HG03460 (cell line): ENCODE measurements at regions not wholly inside any gene's neighbourhood (a gene's known extent, or its start where the extent isn't known, plus 50 kb on each side); places are given as distances from the start of the nearest gene placed in this dataset.
"Not testable (repeated sequence)": the region's sequence is repeated elsewhere in the genome, so short reads cannot be mapped to it uniquely, and the experiment has no call there.

Source experiments
- ATAC-seq: cut with Tn5 transposase; IDR thresholded peaks from one replicate; pipeline ENCODE4 v1.9.1; 2021; ENCODE audit not compliant: unreplicated experiment

DNA sequence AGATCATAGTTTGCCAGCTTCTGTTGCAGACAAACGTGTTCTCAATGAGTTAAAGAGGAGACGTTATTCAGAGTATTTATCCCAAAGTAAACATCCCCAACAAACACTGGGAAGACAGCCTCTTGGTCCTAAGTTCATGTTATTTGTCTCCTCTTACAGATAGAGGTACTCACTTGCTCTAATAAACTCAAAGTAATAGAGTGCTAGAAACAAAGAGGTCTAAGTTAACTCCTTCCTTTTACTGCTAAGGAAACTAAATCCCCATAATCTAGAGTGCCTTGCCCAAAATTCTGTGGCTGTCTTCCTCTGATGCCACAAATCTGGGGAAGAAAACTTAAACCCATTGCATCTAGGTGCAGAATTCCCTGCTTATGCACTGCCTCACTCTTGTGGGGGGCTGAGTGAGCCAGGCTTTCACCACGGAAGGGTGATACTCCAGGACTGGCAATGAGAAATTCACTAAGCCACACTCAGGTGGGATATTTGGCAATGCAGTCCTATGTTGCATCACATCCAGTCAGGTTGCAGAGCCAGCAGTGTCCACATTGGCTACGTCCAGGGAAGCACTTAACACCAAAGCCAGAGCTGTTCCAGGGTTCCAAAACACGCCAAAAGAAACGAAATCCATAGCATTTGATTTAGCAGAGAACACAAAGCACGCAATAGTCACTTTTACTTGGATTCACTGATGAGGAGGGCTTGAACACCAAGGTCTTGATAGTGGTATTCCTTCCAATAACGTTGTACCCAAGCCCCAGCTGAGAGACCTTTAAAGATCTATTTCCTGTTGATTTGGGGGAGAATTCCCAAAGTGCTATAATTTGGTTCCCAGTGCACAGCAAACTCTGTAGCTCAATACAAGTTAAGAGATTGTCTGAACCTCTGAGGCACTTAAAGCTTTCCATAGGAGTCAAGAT, 81.0 kb upstream of the FOXQ1 start:
- no peak for ATAC-seq

DNA sequence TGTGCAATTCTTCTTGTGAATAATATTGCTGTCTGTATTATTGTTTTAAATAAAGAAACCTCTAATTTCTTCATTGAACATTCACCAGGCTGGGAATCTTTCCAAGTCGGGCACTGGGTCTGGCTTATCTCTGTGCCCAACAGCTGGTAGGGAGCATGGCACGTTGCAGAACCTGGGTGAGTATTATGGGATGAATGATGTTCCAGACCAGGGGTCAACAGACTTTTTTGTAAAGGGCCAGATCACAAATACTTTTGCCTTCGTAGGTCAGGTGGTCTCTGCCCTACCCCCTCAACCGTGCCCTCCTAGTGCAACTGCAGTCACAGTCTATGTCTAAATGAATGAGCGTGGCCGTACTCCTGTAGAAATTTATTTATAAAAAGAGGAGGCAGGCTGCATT, 81.6 kb upstream of the FOXQ1 start:
- ATAC-seq: no peak

DNA sequence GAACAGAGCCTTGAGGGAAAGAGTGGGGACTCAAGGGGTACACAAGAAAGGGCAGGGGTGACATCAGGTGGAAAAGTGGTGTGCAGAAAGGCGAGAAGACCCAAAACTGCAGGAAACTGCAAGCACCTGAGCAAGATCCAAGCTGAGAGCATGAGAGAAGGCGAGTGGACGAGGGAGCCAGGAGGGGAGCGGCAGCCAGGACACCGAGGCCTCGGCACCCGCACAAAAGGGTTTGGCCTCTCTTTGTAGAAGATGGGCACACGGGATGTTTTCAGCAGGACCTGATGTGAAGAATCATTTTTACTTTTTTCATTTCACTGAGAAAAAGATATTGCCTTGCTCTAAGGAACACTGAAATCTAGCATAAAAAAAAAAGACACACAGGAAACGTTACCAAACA, 82.1 kb upstream of the FOXQ1 start:
- ATAC-seq: no peak

DNA sequence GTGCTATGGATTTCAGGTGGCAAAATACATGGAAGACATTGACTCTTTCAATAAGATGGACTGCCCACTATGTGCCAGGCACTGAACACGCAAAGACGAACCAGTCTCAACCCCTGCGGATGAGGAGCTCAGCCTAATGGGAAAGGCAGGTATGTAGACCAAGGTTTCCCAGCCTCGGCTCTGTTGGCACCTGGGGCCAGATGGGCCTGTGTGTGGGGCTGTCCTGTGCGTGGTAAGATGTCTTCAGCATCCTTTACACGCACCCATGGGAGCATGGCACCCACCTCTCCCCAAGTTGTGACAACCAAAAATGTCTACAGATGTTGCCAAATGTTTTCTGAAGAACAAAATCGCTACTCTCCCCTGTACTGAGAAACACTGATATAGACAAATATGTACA, 82.6 kb upstream of the FOXQ1 start:
- no peak for ATAC-seq

DNA sequence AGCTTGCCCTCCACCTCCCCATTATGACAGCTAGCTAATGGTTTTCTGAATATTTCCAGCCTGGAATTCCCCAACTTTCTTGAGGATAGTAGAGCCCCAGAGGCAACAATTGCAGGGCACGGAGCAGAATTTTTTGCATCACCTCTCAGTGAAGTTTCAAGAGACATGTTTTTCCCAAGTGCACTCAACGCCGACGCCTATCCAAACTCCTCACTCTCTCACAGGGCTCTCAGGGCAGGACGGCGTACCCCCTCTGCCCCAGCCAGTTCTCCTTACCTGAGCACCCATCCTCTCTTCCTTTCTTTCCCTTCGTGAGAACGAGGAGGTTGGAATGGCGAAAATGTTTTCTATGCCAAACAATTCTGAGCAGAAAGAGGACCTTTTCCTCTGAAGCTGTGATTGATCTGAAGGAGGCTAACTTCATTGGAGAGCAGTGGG, 83.1 kb upstream of the FOXQ1 start:
- no peak for ATAC-seq

DNA sequence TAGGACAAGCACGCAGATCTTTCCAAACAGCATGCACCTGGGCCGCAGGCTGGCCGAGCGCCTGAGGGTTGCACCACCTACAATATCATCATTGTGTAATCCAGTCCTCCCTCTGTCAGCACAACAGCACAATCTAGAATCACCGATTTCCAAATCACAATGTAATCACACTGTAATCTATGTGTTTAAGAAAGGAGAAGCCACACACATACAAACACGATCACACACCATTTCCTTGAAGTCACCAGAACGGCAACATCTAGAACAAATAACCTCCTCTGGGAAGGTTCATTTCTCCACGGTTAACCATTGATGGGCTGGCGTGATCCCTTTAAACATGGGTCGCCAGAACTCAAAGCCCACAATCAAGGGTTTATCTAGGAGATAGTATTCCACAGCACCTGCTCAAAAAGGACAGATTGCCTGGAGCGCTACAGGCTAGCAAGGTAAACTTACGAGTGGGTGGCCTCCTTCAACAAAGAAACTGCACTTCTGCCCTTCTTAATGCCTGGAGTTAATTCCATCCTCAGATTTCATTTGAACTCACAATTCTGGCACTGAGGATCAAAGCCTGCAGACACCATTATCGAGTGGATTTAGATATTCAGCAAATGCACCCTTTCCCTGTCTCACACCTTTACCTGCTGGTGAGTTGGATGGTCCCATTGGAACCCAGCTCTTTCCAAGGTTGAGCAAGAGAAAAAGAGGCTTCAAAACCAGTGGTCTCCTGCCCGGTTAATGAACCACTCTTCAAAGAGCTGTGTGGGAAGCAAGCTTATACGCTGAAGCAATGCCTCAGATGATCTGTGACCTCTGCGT, 83.8 kb upstream of the FOXQ1 start:
- ATAC-seq: no peak

DNA sequence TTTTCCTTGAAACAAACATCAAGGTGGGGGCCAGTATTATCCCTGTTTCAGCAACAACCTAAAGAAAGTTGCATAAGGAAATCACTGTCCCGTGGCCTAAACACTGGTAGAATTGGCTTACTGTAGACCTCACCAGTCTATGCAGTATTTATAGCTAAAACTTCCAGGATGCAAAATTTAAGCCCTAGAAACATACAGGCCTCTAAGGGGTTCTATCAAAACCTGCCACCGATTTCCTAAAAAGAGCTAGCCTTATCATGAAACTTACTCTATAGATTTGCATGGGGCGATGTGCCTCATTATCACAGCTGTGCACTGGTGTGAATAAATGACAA, 84.3 kb upstream of the FOXQ1 start:
- no peak for ATAC-seq

DNA sequence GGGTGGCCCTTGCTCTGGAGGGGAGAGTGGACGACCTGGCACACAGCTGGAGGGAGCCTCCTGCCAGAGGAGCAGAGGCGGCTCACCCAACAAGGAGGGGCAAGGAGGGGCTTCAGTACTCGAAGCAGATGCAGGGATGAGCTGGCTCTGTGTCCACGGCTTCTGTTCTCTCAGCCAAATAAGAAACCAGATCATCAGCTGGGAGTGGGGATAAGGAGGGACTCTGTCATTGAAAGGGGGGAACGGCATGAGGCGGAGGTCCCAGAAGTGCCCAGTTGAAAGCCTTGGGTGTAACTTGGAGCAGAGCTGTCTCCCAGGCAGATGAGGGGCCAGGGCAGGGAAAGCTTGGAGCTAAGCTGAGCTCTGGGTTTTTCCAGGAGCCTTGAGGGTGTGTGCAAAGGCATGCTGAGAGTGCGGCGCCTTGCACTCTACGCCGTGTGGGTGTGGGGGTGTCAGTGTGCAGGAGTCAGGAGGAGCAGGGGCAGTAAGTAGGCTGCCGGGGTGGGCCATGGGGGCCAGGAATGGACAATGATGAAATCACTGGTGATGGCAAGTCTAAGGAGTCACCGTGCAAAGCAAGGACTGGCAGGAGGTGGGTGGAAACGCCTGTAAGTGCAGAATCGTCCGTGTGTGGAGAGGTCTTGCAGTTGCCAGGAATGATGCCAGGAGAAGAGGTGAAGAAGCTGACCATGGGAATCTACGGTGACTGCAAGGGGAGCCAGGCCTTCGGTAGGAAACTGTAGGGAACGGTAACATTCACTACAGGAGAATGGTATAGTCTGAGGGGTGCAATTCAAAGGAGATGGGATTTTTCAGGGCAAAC, 85.4 kb upstream of the FOXQ1 start:
- no peak for ATAC-seq

DNA sequence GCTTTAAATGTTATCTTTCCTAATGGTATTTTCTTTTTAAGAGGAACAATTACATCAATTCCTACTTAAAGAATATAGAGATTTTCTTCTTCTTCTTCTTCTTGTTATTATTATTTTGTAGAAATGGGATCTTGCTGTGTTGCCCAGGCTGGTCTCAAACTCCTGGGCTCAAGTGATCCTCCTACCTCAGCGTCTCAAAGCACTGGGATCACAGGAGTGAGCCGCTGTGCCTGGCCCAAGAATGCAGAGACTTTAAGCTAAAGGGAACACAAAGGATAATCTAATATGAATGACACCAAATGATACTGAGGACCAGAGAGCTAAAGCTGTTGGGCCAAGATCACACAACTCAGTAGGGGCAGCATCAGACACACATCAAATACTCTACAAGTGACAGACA, 87.4 kb upstream of the FOXQ1 start:
- no peak for ATAC-seq

DNA sequence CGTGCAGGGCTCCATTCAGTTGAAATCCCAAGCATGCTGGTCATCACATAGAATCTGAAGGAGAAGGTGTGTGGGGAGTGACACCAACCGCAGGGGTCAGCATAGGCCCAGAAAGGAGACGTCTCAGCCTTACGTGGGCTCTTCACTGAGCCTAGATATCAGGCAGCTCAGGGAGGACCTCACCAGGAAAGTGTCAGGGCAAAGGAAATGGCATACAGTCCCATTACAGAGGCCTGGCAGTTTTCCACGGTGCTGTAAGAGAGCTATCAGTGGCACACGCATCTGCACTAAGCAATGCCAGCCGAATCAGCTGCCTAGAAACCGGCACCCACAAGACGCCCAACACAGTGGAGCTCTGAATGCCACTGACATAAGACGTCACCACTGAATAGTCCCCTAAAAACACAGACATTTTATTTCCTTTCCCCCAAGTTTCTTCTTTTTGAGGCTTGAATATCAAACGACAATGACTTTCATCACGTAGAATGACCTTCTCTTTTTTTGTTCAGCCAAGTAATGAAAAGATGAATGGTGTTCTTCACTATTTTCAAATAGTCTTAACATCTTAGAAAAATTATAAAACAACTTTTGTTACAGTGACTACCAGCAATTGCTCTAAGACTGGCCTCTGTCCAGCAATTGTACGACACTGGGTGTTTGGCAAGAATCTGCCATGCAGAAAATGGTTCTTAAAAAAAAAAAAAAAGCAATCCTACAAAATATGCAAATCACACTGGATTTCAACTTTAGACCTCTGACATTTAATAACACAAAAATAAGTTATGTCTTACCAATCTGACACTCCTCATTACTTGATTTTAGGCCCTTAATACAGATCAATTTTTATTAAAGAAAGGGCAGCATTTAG, 88.9 kb upstream of the FOXQ1 start:
- no peak for ATAC-seq

DNA sequence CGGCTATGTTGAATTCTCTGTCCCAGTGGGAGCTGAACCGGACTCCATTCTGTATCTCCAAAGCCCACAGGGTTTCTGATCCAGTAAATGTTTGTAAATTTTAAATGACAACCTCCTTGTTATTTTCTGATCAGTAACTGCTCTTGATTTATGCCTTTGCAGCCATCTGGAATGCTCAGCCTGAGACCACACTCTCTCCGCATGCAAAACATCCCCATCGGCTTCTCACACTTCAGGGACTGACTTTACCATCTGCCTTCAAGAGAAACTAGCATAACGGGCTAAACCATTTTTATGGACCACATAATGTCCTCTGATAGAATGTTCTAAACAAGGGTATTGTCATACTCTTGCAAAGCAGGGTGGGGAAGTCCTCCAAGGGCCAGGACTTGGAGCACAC, 94.5 kb upstream of the FOXQ1 start:
- no peak for ATAC-seq

DNA sequence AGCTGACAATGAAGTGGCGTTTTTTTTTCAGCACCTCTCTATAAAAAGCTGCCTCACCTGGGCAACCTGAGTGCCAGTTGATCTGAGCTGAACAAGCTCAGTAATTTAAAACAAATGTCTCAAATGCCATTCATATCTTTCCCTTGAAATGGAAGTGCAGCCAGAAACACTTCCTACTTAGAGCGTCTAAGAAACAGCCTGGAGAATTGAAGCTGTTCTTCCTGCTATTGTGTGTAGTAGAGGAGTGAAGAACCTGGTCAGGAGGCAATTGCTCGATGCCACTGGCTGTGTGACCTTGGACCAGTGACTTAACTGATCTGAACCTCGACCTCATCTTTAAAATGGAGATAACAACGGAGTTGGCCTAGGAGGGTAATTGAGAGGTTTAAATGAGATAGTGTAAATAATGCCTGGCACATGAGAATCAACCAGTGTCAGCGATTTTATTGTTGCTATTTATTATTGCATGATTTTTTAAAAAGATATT, 95.4 kb upstream of the FOXQ1 start:
- no peak for ATAC-seq

DNA sequence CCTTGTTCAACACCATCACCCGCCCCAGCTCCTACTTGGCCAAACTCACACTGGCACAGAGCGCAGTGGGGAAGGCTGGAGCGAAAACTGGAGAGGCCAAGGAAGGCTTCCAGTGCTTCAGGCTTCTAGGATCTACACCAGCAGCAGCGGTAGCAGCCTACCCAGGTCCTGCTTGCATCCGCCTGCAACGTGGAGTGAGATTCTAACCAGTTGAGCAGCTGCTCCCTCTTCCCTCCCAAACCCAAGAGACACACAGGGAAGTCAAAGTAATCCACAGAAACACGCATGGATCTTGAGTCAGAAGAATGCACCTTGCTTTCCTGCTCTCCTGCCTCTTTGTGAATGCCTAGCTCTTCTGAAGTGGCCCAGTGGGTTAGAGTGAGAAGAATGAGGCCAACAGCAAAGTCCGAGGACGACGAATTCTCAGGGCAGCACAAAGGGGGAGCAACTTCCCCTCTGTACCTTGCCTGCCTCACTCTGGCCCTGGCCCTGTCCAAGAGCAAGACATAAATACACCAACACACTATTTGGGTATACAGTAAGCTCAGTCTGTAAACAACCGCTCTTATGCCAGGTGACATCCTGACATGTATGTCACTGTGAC, 95.9 kb upstream of the FOXQ1 start:
- ATAC-seq: no peak

DNA sequence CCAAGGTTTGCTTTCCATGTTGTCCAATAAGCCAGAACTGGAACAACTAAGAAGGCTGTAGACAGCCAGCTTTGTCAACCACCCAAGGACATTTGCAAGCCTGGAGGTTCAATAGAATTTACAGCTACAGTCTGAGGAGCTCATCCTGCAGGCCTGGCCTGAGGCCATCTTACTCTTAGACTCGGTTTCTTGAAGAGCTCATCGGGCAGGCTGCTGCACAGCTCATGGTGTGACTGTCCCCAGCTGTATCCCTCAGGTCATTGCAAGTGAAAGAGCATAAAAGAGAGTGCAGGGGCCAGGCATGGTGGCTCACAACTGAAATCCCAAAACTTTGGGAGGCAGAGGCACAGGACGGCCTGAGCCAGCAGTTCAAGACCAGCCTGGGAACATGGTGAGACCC, 96.9 kb upstream of the FOXQ1 start:
- no peak for ATAC-seq

DNA sequence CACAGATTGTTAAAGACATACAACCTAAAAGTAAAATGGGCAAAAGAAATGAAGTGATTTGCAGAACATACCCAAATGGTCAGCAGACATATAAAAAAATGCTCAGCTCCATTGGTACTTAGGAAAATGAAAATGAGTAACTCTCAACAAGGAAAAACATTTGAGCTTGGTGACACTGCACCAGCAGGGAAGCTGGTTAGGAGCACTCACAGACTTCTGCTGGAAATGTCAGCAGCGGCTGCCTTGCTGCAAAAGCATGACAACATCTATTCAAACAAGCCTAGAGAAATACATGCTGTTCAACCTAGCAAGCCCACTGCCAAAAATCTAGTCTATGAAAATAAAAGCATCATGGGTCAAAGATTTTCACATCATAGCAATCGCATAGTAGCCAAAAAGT, 99.0 kb upstream of the FOXQ1 start:
- no peak for ATAC-seq

DNA sequence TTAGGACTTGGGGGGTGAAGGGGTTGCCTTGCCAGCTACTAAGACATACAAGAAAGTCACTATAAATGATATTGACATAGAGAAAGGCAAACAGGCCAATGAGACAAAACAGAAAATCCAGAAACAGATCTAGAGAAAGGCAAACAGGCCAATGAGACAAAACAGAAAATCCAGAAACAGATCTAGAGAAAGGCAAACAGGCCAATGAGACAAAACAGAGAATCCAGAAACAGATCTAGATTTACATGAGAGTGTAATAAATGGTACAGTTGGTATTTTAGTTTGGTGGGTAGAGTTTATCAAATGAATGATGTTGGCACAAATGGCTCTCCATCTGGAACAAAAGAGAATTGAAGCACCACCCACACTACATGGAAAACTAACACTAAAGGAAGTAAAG, 99.8 kb upstream of the FOXQ1 start:
- not testable (repeated sequence) for ATAC-seq

DNA sequence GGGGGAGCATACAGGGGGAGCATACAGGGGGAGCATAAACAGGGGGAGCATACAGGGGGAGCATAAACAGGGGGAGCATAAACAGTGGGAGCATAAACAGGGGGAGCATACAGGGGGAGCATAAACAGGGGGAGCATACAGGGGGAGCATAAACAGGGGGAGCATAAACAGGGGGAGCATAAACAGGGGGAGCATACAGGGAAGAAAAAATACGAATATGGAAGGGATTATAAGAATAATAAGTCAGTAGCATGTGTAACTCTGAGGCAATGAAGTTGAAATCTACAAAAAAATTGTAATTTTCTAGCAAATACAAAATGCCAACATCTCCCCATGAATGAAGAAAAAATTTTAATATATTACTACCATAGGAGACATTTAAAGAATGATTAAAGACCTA, 101.3 kb upstream of the FOXQ1 start:
- ATAC-seq: not testable (repeated sequence)

DNA sequence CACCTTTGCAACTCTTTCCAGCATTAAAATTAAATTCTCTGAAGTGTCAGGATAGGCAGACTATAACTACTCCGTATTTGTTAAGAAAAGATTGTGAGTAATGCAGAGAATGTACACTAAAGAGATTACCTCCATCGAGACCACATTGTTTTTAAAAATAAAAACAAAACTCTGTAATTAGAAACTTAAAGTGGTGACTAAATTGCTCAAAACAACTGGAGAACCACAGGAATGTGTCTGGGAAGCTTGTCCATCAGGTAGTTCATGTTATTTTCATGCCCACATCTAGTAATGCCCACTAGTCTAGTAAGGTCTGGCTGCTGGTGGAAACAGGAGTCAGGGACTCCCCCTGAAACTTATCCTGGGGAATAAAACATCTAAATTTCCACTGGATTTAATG, 103.0 kb upstream of the FOXQ1 start:
- no peak for ATAC-seq

DNA sequence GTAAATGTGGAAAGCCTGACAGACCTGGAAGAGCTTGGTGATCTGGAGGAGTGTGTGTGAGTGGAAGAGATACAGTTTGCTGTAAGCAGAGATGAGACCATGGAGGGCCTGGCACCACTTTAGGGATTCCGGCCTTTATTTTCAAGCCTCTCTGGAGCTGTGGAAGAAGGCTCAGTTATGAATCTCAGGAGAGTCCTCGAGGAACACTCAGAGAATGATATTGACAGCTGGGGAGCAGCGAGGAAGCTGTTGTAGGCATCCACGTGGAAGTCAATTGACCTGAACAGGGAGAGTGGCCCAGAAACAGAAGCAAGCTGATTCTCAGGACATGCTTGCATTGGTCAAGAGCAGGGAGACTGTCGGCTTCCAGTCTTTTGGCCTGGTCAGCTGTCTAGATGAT, 108.4 kb upstream of the FOXQ1 start:
- ATAC-seq: no peak

DNA sequence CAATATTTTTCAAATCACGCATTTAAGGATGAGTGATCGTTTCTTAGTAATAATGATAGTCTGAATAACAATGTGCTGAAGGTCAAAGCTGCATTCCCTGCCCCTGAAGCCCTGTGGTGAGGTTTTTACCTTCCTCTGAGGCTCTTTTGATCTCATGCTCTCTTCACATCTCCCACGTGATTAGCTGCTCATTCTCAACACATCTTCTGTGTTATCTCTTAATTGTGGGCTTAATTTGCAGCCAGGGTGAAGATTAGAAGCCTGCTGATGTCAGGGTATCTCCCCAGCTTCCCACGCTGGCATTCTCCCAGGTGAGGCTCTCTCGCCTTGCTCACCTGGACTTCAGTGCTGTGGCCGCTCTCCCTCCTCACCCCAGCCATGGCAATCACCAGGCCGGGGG, 109.7 kb upstream of the FOXQ1 start:
- no peak for ATAC-seq
